ENCODE measurements at regions not wholly inside any gene's neighbourhood (a gene's known extent, or its start where the extent isn't known, plus 50 kb on each side); places are given as distances from the start of the nearest gene placed in this dataset.

DNA sequence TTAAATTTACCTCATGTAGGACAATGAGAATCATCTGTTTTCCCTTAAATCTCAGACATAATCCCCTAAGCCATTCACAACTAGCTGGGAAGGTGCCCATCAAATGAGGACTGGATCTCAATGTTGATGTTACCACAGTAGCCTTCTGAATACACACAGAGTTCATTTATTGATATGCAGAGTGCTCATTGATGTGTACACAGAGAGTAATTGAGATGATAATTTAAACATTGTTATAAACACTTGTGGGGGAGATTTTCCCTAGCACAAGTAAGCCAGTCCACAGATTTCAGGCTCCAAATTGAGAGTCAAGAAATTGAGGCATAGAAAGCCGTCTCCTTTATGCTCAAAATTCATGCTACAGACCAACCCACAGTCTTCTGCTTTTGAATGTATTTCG, 273.4 kb upstream of the TRPC5 start:
- TF ChIP-seq FOXM1 (IDR thresholded peaks at IDR 0.05; ENCODE audit: borderline replicate concordance, low read depth) (no peak), TEAD4 (IDR thresholded peaks at IDR 0.05) (no peak), RAD21 (IDR thresholded peaks at IDR 0.05; ENCODE audit: low read depth) (no peak), TAF1 (IDR thresholded peaks at IDR 0.05; ENCODE audit: low read depth) (no peak), EP300 (IDR thresholded peaks at IDR 0.05; ENCODE audit: borderline replicate concordance) (no peak), EGR1 (IDR thresholded peaks at IDR 0.05) (no peak), CEBPB (IDR thresholded peaks at IDR 0.05) (no peak), CREB1 (IDR thresholded peaks at IDR 0.05; ENCODE audit: low read depth) (no peak), TCF12 (IDR thresholded peaks at IDR 0.05; ENCODE audit: low read depth) (no peak), YY1 (IDR thresholded peaks at IDR 0.05; ENCODE audit: low read depth) (no peak)
- TF ChIP-seq, protein P1, sequence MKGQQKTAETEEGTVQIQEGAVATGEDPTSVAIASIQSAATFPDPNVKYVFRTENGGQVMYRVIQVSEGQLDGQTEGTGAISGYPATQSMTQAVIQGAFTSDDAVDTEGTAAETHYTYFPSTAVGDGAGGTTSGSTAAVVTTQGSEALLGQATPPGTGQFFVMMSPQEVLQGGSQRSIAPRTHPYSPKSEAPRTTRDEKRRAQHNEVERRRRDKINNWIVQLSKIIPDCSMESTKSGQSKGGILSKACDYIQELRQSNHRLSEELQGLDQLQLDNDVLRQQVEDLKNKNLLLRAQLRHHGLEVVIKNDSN (IDR thresholded peaks at IDR 0.05) = no peak
- TF ChIP-seq, protein P2, sequence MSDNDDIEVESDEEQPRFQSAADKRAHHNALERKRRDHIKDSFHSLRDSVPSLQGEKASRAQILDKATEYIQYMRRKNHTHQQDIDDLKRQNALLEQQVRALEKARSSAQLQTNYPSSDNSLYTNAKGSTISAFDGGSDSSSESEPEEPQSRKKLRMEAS (IDR thresholded peaks at IDR 0.05) = no peak
- TF ChIP-seq, protein P3, sequence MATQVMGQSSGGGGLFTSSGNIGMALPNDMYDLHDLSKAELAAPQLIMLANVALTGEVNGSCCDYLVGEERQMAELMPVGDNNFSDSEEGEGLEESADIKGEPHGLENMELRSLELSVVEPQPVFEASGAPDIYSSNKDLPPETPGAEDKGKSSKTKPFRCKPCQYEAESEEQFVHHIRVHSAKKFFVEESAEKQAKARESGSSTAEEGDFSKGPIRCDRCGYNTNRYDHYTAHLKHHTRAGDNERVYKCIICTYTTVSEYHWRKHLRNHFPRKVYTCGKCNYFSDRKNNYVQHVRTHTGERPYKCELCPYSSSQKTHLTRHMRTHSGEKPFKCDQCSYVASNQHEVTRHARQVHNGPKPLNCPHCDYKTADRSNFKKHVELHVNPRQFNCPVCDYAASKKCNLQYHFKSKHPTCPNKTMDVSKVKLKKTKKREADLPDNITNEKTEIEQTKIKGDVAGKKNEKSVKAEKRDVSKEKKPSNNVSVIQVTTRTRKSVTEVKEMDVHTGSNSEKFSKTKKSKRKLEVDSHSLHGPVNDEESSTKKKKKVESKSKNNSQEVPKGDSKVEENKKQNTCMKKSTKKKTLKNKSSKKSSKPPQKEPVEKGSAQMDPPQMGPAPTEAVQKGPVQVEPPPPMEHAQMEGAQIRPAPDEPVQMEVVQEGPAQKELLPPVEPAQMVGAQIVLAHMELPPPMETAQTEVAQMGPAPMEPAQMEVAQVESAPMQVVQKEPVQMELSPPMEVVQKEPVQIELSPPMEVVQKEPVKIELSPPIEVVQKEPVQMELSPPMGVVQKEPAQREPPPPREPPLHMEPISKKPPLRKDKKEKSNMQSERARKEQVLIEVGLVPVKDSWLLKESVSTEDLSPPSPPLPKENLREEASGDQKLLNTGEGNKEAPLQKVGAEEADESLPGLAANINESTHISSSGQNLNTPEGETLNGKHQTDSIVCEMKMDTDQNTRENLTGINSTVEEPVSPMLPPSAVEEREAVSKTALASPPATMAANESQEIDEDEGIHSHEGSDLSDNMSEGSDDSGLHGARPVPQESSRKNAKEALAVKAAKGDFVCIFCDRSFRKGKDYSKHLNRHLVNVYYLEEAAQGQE (IDR thresholded peaks at IDR 0.05; ENCODE audit: low read depth) = no peak

All from Ishikawa (cell line).